ENCODE measurements at regions not wholly inside any gene's neighbourhood (a gene's known extent, or its start where the extent isn't known, plus 50 kb on each side); places are given as distances from the start of the nearest gene placed in this dataset.

- Histone ChIP-seq H3K9ac (ENCODE audit: extremely low read depth, insufficient read length, low read length) (no peak overlapping the region), H2BK15ac (ENCODE audit: low read depth, low read length) (no peak overlapping the region), H3K27me3 (ENCODE audit: insufficient read depth, low read length) (no peaks in the 10 kb centered on the region), H4K91ac (ENCODE audit: insufficient read length, low read depth, low read length) (no peak overlapping the region), H2BK5ac (ENCODE audit: insufficient read length, low read length) (no peak overlapping the region), H3K79me1 (ENCODE audit: insufficient read depth, low read depth, low read length, poor library complexity, severe bottlenecking) (no peaks in the 10 kb centered on the region), H3K4me1 (ENCODE audit: insufficient read depth, low read length) (no peaks in the 10 kb centered on the region; the same call in 1 of the 2 replicates), H3K27ac (ENCODE audit: insufficient read length, low read depth, low read length) (no peak overlapping the region), H2BK12ac (ENCODE audit: insufficient read length, low read depth, low read length) (no peak overlapping the region), H2AK5ac (ENCODE audit: insufficient read length, low read length) (no peak overlapping the region), H3K23ac (ENCODE audit: insufficient read length, low read depth, low read length) (no peak overlapping the region), H2BK120ac (ENCODE audit: low read depth, low read length, poor library complexity, severe bottlenecking) (no peak overlapping the region), H3K56ac (ENCODE audit: insufficient read length, low read depth, low read length) (no peak overlapping the region), H3K18ac (ENCODE audit: insufficient read length, low read depth, low read length) (no peak overlapping the region), H4K5ac (ENCODE audit: insufficient read length, low read depth, low read length) (no peak overlapping the region), H2AFZ (ENCODE audit: low read length) (no peak overlapping the region), H3T11ph (ENCODE audit: low read length) (no peak overlapping the region), H3K23me2 (ENCODE audit: insufficient read length, low read depth, low read length, poor library complexity, severe bottlenecking) (no peaks in the 10 kb centered on the region), H3K4ac (ENCODE audit: low read depth, low read length) (no peak overlapping the region), H4K20me1 (ENCODE audit: control insufficient read depth, insufficient read depth, insufficient read length) (no peaks in the 10 kb centered on the region), H2BK20ac (ENCODE audit: low read depth, low read length, poor library complexity, severe bottlenecking) (no peak overlapping the region), H3K14ac (ENCODE audit: insufficient read depth, low read length) (no peak overlapping the region), H3K79me2 (ENCODE audit: insufficient read depth, low read length) (no peaks in the 10 kb centered on the region), H3K4me2 (ENCODE audit: insufficient read depth, insufficient read length, low read length) (no peak overlapping the region), H4K8ac (replicated peaks; ENCODE audit: insufficient read length, low read depth, low read length) (no peak overlapping the region), H3K9me3 (ENCODE audit: control insufficient read depth, low read depth, low read length) (no peaks in the 10 kb centered on the region)
- H3K36me3 Mint-ChIP-seq (ENCODE audit: insufficient read depth in 1 of 3, low read depth in 3 of 3): peaks cover 0 to 7% (median 0%) of the 10 kb centered on the region in 3 experiments; a peak in 2 of 7 replicates
- no peak for DNase-seq
- H3K27me3 Mint-ChIP-seq (ENCODE audit: low read depth): no peaks in the 10 kb centered on the region; the same call in 1 of the 2 replicates
- peaks cover 5 to 6% of the 10 kb centered on the region in 2 experiments for H3K9me3 Mint-ChIP-seq
- no peak overlapping the region for H3K27ac Mint-ChIP-seq
- no CpG with 5 or more reads among the region's 1 CpG for WGBS (ENCODE audit: extremely low coverage, insufficient read length, low lambda C conversion rate)
- peaks cover 35 to 40% of the 10 kb centered on the region in 2 experiments for H3K4me1 Mint-ChIP-seq
- no peak overlapping the region for H3K4me3 Mint-ChIP-seq
- TF ChIP-seq CTCF (conservative IDR thresholded peaks at IDR 0.05): no peak
Observed at GRCh38 chr1:182139496-182139895, 78.0 kb upstream of the ZNF648 start.

Measured in H9 (cell line).